Mucosa of descending colon (tissue), 3 donors: ENCODE measurements at regions not wholly inside any gene's neighbourhood (a gene's known extent, or its start where the extent isn't known, plus 50 kb on each side); places are given as distances from the start of the nearest gene placed in this dataset.

Experiments used
- ATAC-seq: fragments of 200-7000 bp; cut with Tn5 transposase; one replicate; pipeline ENCODE4 v1.9.1; 2020; ENCODE audit warnings: mild to moderate bottlenecking, moderate library complexity
- DNase-seq, 3 donors: peaks; one replicate each; pipeline ENCODE4 v3.0.0-alpha.2; 2020
- H3K36me3 ChIP-seq: fragments of 200-600 bp; one replicate; pipeline ENCODE4 v1.8.0; 2021; ENCODE audit warnings: low read depth, mild to moderate bottlenecking
- H3K4me1 ChIP-seq: fragments of 200-600 bp; one replicate; pipeline ENCODE4 v1.8.0; 2021; ENCODE audit warnings: low read depth, mild to moderate bottlenecking
- H3K4me3 ChIP-seq: fragments of 200-600 bp; one replicate; pipeline ENCODE4 v1.8.0; 2021; ENCODE audit warnings: mild to moderate bottlenecking
- H3K9me3 ChIP-seq: fragments of 200-600 bp; one replicate; pipeline ENCODE4 v1.8.0; 2021; ENCODE audit warnings: mild to moderate bottlenecking
- CTCF ChIP-seq: fragments of 200-600 bp; IDR thresholded peaks from one replicate; pipeline ENCODE4 v1.8.0; 2022; ENCODE audit warnings: antibody characterized with exemption, mild to moderate bottlenecking
- intact Hi-C, 2 donors: fragments of 100-400 bp; cut with DNase I in 1 of 2; cut with micrococcal nuclease in 1 of 2; formaldehyde crosslinking; loops; one replicate each; pipeline versions ENCODE4 v1.11.0 to v1.11.1; 2022; cut with DNase I, micrococcal nuclease
- donor health status: DM: no; HTN: no; CAD: no; lungs with moderate emphysema.
- donor health status: DM: no; HTN: no; CAD: no.
- donor health status: DM: no; HTN: yes; CAD: no.

- Histone ChIP-seq H3K4me1 (no peaks in the 10 kb centered on the region), H3K36me3 (no peaks in the 10 kb centered on the region), H3K4me3 (no peak overlapping the region), H3K9me3 (no peaks in the 10 kb centered on the region)
- intact Hi-C loops: no loop called here
- TF ChIP-seq CTCF: no peak
- DNase-seq (no peak), ATAC-seq (no peak)
Observed at GRCh38 chr9:119793218-119793617, 424.0 kb upstream of the BRINP1 start.

GRCh38 chr9:119792242-119792641 lies 423.0 kb upstream of the BRINP1 start:
- no peaks in the 10 kb centered on the region for H3K4me1 ChIP-seq
- no peak overlapping the region for H3K4me3 ChIP-seq
- ATAC-seq (no peak), DNase-seq (no peak)
- no peak for TF ChIP-seq CTCF
- H3K36me3 ChIP-seq: no peaks in the 10 kb centered on the region
- intact Hi-C loops: no loop called here
- H3K9me3 ChIP-seq: no peaks in the 10 kb centered on the region

GRCh38 chr9:119789987-119790386 lies 420.8 kb upstream of the BRINP1 start:
- ATAC-seq: no peak
- H3K9me3 ChIP-seq: no peaks in the 10 kb centered on the region
- no peak for DNase-seq
- H3K4me3 ChIP-seq: no peak overlapping the region
- intact Hi-C loops: no loop called here
- no peaks in the 10 kb centered on the region for H3K36me3 ChIP-seq
- no peak for TF ChIP-seq CTCF
- H3K4me1 ChIP-seq: no peaks in the 10 kb centered on the region

GRCh38 chr9:119788921-119789320 lies 419.7 kb upstream of the BRINP1 start:
- Histone ChIP-seq H3K4me1 (no peaks in the 10 kb centered on the region), H3K9me3 (no peaks in the 10 kb centered on the region), H3K4me3 (no peak overlapping the region), H3K36me3 (no peaks in the 10 kb centered on the region)
- ATAC-seq (no peak), DNase-seq (no peak)
- intact Hi-C loops: no loop called here
- TF ChIP-seq CTCF: no peak

- ATAC-seq (no peak), DNase-seq (no peak)
- no peaks in the 10 kb centered on the region for H3K4me1 ChIP-seq
- no peak overlapping the region for H3K4me3 ChIP-seq
- no peaks in the 10 kb centered on the region for H3K36me3 ChIP-seq
- intact Hi-C loops: no loop called here
- no peak for TF ChIP-seq CTCF
- H3K9me3 ChIP-seq: no peaks in the 10 kb centered on the region
Observed at GRCh38 chr9:119781886-119782285, 412.7 kb upstream of the BRINP1 start.

GRCh38 chr9:119775410-119775809 lies 406.2 kb upstream of the BRINP1 start:
- DNase-seq (no peak), ATAC-seq (no peak)
- TF ChIP-seq CTCF: no peak
- Histone ChIP-seq H3K4me1 (no peaks in the 10 kb centered on the region), H3K4me3 (no peak overlapping the region), H3K36me3 (no peaks in the 10 kb centered on the region), H3K9me3 (no peaks in the 10 kb centered on the region)
- intact Hi-C loops: no loop called here
